K562 (cell line): ENCODE measurements at regions not wholly inside any gene's neighbourhood (a gene's known extent, or its start where the extent isn't known, plus 50 kb on each side); places are given as distances from the start of the nearest gene placed in this dataset.

Experiments used
- ATAC-seq: fragments of 200-7000 bp; cut with Tn5 transposase; 3 replicates; pipeline ENCODE4 v1.9.1; 2020; ENCODE audit warnings: moderate library complexity
- BruUV-seq: library from RNA; stranded (reverse); fragments of 400-500 nt; replicated peaks from 2 replicates; lab custom pipeline; 2021; lab: Mats Ljungman, UMichigan
- CTCF ChIA-PET: fragments of 300-600 bp; formaldehyde crosslinking; extraction: SDS; loops from one replicate; lab custom pipeline; 2021; ENCODE audit warnings: low intra/inter-chr PET ratio; lab: Yijun Ruan, JAX
- POLR2A ChIA-PET: fragments of 300-600, 350-650 bp; sonication (Branson Sonifier 250); formaldehyde crosslinking; extraction: SDS; loops from one replicate; lab custom pipeline; 2021; ENCODE audit warnings: antibody characterized with exemption, inconsistent platforms; lab: Yijun Ruan, JAX
- DNase-seq, 4 experiments: peaks; one replicate each; pipeline versions ENCODE4 v3.0.0 to v3.0.0-alpha.2; 2011 to 2018; ENCODE audit warnings: low spot score in 3 of 4, mixed read lengths in 3 of 4; ENCODE audit errors: extremely low read depth in 1 of 4
- FAIRE-seq: peaks from 2 replicates; lab custom pipeline; 2011; peaks lifted over from hg19 to GRCh38; lab: Jason Lieb, UNC
- H2AFZ ChIP-seq: 2 replicates; pipeline ENCODE4 v1.6.0; 2011; ENCODE audit warnings: low read depth, low read length, control low read depth, inconsistent platforms
- H3K27ac ChIP-seq: fragments of 200-600 bp; 3 replicates; pipeline ENCODE4 v1.8.0; 2011; ENCODE audit warnings: low read depth, mild to moderate bottlenecking, control low read depth, inconsistent platforms, low read length, moderate library complexity, mixed read lengths; ENCODE audit errors: extremely low read depth
- H3K27me3 ChIP-seq, 2 experiments: fragments of 300-600 bp in 1 of 2; 2 replicates in 1 of 2; 3 replicates in 1 of 2; pipeline versions ENCODE4 v1.6.0 to v1.8.0; 2011; ENCODE audit warnings: inconsistent platforms in 2 of 2, low read length in 2 of 2, mild to moderate bottlenecking in 1 of 2, mixed read lengths in 1 of 2, moderate library complexity in 1 of 2; ENCODE audit not compliant: control insufficient read depth in 2 of 2, insufficient read depth in 2 of 2
- H3K36me3 ChIP-seq: fragments of 300-600 bp; 3 replicates; pipeline ENCODE4 v1.8.0; 2011; ENCODE audit warnings: mild to moderate bottlenecking, low read length, inconsistent platforms; ENCODE audit not compliant: control insufficient read depth, insufficient read depth
- H3K4me1 ChIP-seq, 2 experiments: fragments of 200-600 bp in 1 of 2; replicated peaks in 1 of 2; 2 replicates in 1 of 2; 3 replicates in 1 of 2; pipeline versions ENCODE4 v1.5.1 to v1.8.0; 2011; ENCODE audit warnings: inconsistent platforms in 2 of 2, low read length in 2 of 2, mild to moderate bottlenecking in 1 of 2, mixed read lengths in 1 of 2, moderate library complexity in 1 of 2; ENCODE audit not compliant: control insufficient read depth in 2 of 2, insufficient read depth in 2 of 2
- H3K4me2 ChIP-seq: 2 replicates; pipeline ENCODE4 v1.6.1; 2011; ENCODE audit warnings: low read length, control low read depth, inconsistent platforms, mixed read lengths; ENCODE audit not compliant: insufficient read depth
- H3K4me3 ChIP-seq: fragments of 200-600 bp; sonication (generic), shearing (Covaris generic); 2 replicates; pipeline ENCODE4 v1.5.1; 2016; ENCODE audit warnings: control low read depth, inconsistent platforms
- H3K79me2 ChIP-seq: fragments of 200-600 bp; 3 replicates; pipeline ENCODE4 v1.8.0; 2011; ENCODE audit warnings: low read length, inconsistent platforms; ENCODE audit not compliant: control insufficient read depth, insufficient read depth
- H3K9ac ChIP-seq, 2 experiments: 2 replicates each; pipeline versions ENCODE4 v1.6.0 to v1.6.1; 2011; ENCODE audit warnings: low read depth in 2 of 2, low read length in 2 of 2, control low read depth in 1 of 2, inconsistent platforms in 1 of 2, mild to moderate bottlenecking in 1 of 2, mixed read lengths in 1 of 2; ENCODE audit not compliant: insufficient read depth in 1 of 2
- H3K9me1 ChIP-seq: one replicate; pipeline ENCODE4 v1.6.0; 2011; ENCODE audit warnings: inconsistent platforms, mild to moderate bottlenecking, low read length, moderate library complexity; ENCODE audit not compliant: control insufficient read depth, insufficient read depth
- H3K9me3 ChIP-seq: replicated peaks from 2 replicates; pipeline ENCODE4 v1.5.1; 2011; ENCODE audit warnings: low read depth, low read length, inconsistent platforms; ENCODE audit not compliant: control insufficient read depth, insufficient read depth
- H4K20me1 ChIP-seq: replicated peaks from 2 replicates; pipeline ENCODE4 v1.6.1; 2011; ENCODE audit warnings: low read length, inconsistent platforms, mixed read lengths; ENCODE audit not compliant: control insufficient read depth, insufficient read depth
- ATF6 ChIP-seq: sonication (generic); formaldehyde crosslinking; IDR thresholded peaks from 2 replicates; pipeline ENCODE4 v1.4.0; 2020; ENCODE audit warnings: mild to moderate bottlenecking, missing genetic modification reagents
- BRF1 ChIP-seq: IDR thresholded peaks from 3 replicates; pipeline ENCODE4 v1.6.1; 2011; ENCODE audit warnings: borderline replicate concordance, mild to moderate bottlenecking; ENCODE audit not compliant: insufficient read length; ENCODE audit errors: extremely low read depth
- GTF2E2 ChIP-seq: fragments of 200-800 bp; sonication (Bioruptor generic); IDR thresholded peaks from 2 replicates; pipeline ENCODE4 v1.6.1; 2016; ENCODE audit warnings: missing genetic modification characterization, missing compliant biosample characterization
- KDM4B ChIP-seq, 2 experiments: fragments of 450-650 bp in 1 of 2; sonication (generic) in 1 of 2; IDR thresholded peaks; 2 replicates each; pipeline ENCODE4 v1.6.1; 2016 to 2017; ENCODE audit warnings: borderline replicate concordance in 2 of 2, antibody characterized with exemption in 1 of 2, low read depth in 1 of 2, mild to moderate bottlenecking in 1 of 2
- NELFE ChIP-seq: IDR thresholded peaks from 2 replicates; pipeline ENCODE4 v1.6.1; 2011; ENCODE audit warnings: mild to moderate bottlenecking; ENCODE audit not compliant: insufficient read depth, insufficient read length
- WGBS: fragments of 100-300 bp; shearing (Covaris generic); methylation state at CpG from one replicate; pipeline ENCODE4 v1.1.6; 2016; ENCODE audit warnings: low coverage, mixed read lengths; ENCODE audit not compliant: insufficient coverage; ENCODE audit errors: missing lambda C conversion rate; 5-methylcytosine and 5-hydroxymethylcytosine counted together
- in situ Hi-C: fragments of 300-500 bp; cut with MboI; formaldehyde crosslinking; loops from 4 replicates; pipeline ENCODE4 v1.15.0; 2018; ENCODE audit warnings: inconsistent platforms, mixed read lengths
- intact Hi-C: fragments of 100-400 bp; cut with micrococcal nuclease; formaldehyde crosslinking; loops from 2 replicates; pipeline ENCODE4 v1.14.2; 2022

GRCh38 chr5:167245868-167246267 is 1045.6 kb upstream of the WWC1 start:
- in situ Hi-C loops (no loop called here), intact Hi-C loops (no loop called here)
- FAIRE-seq (no peak), DNase-seq (no peak), ATAC-seq (no peak)
- CTCF ChIA-PET: no interaction called here
- Histone ChIP-seq H3K36me3 (no peaks in the 10 kb centered on the region), H2AFZ (no peak overlapping the region), H3K9ac (no peak overlapping the region), H3K27ac (no peak overlapping the region), H3K9me1 (no peaks in the 10 kb centered on the region), H3K4me1 (no peaks in the 10 kb centered on the region), H3K79me2 (no peaks in the 10 kb centered on the region), H3K4me2 (no peak overlapping the region), H3K9me3 (no peaks in the 10 kb centered on the region), H3K27me3 (no peaks in the 10 kb centered on the region), H3K4me3 (no peak overlapping the region), H4K20me1 (no peaks in the 10 kb centered on the region)
- WGBS: 0% methylated on average over 1 of the region's 1 CpG
- TF ChIP-seq KDM4B (IDR thresholded peaks at IDR 0.05; ENCODE audit: borderline replicate concordance in 2 of 2, low read depth in 1 of 2): no peak
- TF ChIP-seq NELFE: no peak
- TF ChIP-seq GTF2E2: no peak
- TF ChIP-seq ATF6 (CRISPR knock-in tag): no peak
- no peak for TF ChIP-seq BRF1
- POLR2A ChIA-PET: no interaction called here
- no TSS peak for BruUV-seq
